ENCODE measurements at regions not wholly inside any gene's neighbourhood (a gene's known extent, or its start where the extent isn't known, plus 50 kb on each side); places are given as distances from the start of the nearest gene placed in this dataset.
"Not testable (repeated sequence)": the region's sequence is repeated elsewhere in the genome, so short reads cannot be mapped to it uniquely, and the experiment has no call there.

DNA sequence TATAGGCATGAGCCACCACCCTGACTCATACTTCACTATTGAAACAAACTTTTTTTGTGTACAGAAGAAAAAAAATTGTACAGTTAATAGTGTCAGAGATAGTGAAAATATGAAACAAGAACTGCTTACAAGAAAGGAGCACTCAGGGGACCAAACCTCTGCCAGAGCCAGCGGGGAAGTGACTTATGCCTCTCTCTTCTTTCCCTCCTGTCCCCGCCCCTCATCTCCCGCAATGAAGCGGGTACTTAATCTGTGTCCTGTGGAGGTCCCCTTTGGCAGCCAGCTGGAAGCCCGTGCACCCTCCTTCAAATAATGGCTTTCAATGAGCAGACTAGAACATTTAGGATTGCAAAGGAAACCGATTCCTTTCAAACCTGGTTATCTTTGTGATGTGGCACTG is 51.5 kb downstream of the PPIAL4A start:
- DNase-seq: not testable (repeated sequence)

DNA sequence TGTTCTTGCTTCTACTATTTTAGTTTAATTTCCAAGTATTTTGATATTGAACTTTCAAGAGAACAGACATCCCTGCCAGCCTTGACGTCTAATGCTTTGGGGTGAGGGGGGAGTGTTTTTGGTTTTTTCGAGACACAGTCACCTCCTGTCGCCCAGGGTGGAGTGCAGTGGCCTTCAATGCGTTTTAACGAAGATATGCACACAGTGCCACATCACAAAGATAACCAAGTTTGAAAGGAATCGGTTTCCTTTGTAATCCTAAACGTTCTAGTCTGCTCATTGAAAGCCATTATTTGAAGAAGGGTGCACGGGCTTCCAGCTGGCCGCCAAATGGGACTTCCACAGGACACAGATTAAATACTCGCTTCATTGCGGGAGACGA is 52.3 kb downstream of the PPIAL4A start:
- not testable (repeated sequence) for DNase-seq

DNA sequence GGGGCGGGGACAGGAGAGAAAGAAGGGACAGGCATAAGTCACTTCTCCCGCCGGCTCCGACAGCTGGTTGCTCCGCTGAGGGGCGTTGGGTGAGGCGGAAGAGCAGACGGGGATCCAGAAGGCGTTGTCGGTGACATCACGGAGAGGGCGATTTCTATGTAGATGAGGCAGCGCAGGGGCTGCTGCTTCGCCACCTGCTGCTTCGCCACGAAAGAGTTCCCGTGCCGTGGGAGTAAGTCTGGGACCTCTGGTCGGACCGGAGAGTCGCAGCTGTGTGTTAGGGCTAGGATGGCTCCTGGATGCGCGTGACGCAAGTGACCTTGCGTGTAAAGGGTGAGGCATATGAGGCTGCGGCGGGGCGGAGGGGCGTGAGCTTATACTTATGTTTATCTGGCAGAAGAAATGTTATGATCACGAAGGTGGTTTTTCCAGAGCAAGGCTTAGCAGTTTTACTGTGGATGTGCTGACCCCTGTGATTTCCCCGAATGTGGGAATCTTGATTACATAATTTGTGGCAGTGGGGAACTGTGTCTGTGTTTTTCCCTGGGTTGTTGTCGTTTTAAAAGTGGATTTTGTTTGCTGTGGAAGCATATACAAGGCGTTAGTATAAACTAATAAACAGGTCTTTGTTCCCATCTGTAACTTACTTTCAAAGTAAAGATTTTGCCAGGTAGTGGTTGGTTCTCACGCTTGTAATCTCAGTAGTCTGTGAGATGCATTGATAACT is 52.8 kb downstream of the PPIAL4A start:
- peak; percentile 62 to 73 for DNase-seq

DNA sequence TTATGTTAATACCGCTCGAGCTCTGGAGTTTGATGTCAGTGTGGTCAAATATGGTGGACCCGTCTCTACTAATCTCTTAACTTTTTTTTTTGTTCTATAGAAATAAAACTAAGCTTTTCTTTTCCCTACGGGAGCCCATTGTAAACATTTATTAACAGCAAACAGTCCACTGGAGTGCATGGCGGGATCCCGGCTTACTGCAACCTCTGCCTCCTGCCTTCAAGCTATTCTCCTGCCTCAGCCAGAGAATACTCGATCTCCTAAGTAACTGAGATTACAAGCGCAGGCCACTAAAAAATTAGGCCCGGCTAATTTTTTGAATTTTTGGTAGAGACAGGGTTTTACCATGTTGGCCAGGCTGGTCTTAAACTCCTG is 53.4 kb downstream of the PPIAL4A start:
- DNase-seq: not testable (repeated sequence)

DNA sequence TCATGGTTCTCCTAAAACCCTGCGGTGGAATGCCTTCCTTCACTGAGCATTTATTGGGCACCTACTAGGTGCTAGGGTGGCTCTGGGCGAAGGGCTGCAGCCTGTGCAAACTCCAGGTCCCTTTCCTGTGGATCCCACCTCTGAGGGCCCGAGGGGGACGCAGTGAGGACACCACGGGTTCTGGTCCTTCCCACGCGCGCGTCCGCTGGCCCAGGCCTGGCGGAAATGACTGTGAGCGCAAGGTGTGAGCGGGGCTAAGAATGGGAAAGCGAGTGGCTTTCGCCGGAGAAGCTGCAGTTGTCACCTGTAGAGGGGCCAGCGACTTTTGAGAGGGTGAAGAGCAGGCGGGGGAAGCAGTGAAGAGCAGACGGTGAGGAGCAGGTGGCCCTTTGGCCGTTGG is 55.1 kb downstream of the PPIAL4A start:
- DNase-seq: not testable (repeated sequence)

DNA sequence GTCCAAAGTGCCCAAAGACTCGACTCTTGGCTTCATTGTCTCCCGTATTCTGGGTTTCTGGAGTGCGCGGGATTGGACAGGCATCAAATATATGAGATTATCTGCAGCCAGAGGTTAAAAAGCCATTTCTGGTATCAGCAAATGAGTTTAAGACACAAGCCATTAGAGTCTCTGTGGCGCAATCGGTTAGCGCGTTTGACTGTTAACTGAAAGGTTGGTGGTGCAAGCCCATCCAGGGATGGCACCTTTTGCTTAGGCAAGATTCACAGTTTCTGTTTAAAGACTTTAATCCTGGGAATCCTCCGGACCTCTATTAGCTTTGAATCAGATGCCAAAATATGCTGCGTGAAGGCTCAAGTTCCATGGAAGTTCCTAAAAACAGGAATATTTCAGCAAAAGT is 55.6 kb downstream of the PPIAL4A start:
- DNase-seq: not testable (repeated sequence)

DNA sequence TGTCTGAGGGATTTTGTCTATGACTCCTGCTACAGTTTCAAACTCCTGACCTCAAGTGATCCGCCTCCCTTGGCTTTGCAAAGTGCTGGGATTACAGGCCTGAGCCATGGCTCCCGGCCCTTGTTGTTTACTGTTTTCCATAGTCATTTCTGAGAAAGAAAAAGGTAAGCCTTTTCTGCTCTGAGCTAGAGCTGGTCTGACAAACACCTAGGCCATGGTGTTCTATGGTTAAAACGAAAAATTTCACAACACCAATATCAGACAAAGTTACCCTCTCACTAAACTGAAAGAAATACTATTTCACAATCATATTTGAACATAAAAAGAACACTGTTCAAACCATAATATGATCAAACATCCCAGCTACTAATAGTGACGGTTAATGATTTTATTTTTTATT is 57.5 kb downstream of the PPIAL4A start:
- DNase-seq: not testable (repeated sequence)

DNA sequence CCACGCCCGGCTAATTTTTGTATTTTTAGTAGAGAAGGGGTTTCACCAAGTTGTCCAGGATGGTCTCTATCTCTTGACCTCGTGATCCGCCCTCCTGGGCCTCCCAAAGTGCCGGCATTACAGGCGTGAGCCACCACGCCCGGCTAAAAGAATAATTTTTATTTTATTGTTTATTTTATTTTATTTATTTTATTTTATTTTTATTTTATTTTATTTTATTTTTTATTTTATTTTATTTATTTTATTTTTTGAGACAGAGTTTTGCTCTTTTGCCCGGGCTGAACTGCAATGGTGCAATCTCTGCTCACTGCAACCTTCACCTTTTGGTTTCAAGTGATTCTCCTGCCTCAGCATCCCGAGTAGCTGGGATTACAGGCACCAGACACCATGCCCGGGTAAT is 60.2 kb downstream of the PPIAL4A start:
- DNase-seq: not testable (repeated sequence)

DNA sequence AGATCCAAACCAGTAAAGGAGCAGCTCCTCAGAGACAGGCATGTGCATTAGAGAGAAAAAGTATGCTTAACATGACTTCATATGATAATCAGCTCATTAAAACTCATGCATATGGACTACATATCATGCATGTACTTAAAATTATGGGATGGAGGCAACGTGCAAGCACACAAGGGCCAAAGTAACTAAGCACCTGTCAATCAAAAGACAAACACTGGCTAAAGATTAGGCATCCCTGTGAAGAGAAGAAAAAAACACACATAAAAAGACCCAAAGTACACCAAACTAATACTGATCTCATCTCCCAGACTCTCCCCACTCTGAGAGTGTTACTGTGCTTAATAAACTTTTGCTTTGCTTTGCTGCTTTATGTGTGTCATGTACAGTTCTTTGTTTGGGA is 61.1 kb downstream of the PPIAL4A start:
- not testable (repeated sequence) for DNase-seq

DNA sequence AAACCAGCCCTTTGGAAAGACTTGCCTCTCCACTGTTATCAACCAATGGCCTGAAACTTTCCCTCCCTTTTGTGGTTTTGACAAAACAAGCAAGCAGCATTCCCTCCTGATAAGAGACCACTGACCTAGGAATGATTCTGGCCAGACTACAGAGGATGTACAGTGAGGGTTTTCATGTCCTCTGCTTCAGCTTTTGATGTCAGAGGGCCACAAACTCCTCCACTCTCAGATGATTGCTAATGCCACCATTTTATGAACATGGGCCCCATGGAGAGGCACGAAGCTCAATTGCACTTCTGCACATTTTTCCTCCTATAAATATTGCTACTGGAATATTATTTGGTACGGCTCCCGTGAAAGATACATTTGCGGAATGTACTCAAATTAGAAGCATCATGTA is 61.5 kb downstream of the PPIAL4A start:
- DNase-seq: not testable (repeated sequence)

DNA sequence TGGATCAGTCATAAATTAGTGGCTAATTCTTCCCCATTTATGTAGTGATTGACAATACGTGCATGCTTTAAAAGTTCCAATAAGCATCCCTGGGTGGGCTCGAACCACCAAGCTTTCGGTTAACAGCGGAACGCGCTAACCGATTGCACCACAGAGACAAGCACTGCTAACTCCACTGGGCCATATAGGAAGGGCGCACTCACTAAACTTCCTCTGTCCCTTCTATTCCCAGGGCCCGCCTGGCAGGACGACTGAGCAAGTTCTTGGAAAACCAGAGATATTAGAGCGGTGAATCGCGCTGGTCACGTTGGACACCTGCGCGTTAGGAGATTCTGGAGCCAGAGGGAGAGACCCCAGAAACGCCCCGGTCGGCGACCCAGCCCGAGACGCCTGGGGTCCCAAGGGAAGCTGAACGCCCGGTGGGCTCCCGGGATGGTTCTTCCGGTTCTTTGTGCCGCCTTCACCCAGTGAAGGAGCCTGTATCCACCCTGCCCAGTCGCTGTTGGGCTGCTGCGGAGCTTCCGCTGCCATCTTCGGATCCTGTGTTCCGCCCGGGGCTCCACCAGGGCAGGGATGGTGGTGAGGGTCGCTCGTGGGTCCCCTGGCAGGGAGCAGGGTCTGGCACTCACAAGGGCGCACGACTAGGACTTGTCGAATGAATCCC is 62.8 kb downstream of the PPIAL4A start:
- DNase-seq: not testable (repeated sequence)

DNA sequence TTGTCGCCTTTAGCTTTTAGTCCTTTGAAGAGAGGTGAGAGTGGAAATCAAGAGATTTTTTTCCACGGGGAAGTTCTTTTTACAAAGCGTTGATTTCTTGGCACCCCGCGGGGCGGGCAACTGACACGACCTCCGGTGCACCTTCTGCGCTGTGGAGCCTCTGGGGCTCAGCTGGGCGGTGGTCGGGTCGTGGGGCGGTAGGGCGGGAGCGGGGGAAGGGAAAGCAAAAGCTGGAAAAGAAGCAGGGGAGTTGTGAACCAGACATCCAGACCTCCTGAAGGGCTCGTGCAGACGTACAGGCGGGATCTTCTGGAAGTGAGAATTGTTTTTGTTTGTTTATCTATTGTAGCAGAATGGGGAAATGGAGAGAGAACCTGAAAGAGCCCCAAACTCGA is 63.3 kb downstream of the PPIAL4A start:
- DNase-seq: not testable (repeated sequence)

DNA sequence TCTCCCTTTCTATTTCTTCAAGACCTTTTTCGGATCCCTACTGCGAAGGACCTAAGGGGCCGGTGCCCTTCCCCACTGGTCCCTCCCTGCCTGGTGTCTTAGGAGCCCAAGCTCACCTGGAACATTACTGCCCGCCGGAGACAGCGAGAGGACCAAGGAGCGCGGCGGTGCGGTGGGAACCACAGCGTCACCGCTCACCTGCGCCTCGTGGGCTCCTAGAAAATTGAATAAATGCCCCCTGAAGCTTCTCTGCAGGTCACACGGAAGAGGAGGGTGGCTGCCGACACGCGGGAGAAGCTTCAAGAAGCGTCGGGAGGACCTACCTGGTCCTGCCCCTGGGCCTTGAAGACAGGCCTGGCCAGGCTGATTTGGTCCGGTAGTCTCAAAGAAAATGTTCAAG is 65.2 kb downstream of the PPIAL4A start:
- DNase-seq: no peak

DNA sequence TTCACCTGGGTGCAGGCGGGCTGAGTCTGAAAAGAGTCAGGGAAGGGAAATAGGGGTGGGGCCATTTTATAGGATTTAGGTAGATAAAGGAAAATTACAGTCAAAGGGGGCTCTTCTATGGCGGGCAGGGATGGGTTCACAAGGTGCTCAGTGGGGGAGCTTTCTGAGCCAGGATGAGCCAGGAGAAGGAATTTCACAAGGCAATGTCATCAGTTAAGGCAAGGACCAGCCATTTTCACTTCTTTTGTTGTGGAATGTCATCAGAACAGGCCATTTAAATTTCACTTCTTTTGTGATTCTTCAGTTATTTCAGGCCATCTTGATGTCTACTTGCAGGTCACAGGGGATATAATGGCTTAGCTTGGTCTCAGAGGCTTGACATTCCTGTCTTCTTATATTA is 66.4 kb downstream of the PPIAL4A start:
- not testable (repeated sequence) for DNase-seq

DNA sequence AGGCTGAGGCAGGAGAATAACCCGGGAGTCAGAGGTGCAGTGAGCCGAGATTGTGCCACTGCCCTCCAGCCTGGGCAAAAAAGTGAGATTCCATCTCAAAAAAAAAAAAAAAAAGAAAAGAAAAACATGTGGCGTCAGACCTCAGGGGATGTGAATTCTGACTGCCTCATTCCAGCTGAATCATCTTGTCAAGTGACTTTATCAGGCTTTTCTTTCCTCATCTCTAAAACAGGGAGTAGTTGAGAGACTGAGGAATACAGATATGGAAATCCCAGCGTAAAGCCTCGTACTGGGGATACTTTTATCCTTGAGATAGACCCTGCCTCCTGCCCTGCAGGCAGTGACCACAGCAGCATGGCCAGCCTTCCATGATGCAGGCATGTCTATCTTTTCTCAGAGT is 76.4 kb downstream of the PPIAL4A start:
- DNase-seq: not testable (repeated sequence)

DNA sequence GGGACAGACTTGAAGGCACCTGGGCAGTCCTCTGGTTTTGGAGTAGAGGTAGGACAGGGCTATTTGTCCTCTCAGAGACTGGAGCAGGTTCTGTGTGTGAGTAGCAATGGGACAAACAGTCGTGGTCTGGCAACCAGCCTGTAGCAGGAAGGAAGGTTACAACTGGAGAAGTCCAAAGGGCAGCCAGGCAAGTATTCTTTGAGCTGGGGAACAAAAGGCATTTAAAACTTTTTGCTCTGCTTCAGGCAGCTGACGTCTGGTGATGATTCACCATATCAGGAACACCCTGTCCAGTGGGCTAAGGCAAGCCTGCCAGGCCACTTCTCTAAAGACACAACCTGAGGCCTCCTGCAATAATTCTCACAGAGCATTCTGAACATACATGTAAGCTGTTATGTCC is 83.3 kb downstream of the PPIAL4A start:
- not testable (repeated sequence) for DNase-seq

DNA sequence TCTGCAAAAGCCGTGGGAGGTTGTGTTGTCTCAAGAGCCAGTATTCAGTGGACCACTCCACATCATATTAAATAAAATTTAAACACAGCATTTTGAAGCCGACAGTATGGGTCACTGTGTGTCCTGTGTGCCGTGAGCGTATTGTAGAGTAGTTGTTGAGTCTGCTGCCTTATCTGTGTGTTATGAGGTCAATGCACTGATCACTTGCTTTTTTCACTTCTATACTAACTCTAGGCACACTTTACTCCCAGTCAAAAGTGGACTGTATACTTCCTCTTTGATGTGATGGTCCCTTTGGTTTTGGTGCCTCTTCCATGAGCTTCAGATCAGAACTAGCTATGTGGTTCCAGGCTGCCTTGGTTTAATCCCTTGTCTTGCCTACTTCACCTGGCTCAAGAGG is 84.3 kb downstream of the PPIAL4A start:
- DNase-seq: not testable (repeated sequence)

DNA sequence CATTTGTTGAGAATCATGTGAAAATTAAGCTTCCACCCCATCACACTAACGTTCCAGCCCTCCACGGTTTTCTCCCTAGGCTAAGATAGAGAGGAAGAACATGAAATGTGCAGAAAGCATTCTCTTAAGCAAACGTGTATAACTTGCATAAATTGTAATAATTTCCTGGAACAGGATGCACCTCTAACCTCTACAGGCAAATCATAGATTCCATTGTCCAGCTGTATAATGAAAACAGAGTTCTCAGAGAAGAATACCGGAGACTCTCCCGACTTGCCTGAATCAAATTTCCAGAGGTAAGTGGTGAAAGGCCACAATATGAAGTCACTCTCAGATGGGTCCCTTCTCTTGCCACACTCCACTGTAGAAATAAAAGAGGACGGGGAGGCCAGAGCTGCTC is 87.7 kb downstream of the PPIAL4A start:
- DNase-seq: not testable (repeated sequence)

DNA sequence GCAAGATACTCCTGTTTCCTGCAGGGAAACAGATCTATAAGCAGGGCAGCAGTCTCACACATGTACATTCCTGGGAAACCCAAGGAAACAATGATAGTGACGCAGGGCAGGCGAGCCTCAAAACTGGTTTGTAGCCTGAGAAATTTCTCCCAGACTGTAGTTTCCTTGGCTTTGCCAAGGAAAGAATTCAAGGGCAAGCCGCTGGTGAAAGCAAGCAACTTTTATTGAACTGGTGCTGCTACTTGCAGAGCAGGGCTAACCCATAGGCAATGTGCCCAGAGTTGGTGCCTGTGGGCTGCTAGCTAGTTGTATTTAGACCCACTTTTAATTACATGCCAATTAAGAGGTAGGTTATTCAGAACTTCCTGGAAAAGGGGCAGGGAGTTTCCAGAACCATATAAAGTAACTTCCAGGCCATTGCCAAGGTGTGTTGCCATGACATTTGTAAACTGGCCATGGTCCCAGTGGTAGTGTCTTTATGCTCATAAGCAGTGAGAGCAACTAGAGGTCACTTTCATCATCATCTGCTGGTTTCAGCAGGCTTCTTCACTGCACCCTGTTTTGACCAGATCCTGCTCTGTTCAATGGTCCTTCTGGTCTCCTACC is 92.0 kb downstream of the PPIAL4A start:
- not testable (repeated sequence) for DNase-seq

DNA sequence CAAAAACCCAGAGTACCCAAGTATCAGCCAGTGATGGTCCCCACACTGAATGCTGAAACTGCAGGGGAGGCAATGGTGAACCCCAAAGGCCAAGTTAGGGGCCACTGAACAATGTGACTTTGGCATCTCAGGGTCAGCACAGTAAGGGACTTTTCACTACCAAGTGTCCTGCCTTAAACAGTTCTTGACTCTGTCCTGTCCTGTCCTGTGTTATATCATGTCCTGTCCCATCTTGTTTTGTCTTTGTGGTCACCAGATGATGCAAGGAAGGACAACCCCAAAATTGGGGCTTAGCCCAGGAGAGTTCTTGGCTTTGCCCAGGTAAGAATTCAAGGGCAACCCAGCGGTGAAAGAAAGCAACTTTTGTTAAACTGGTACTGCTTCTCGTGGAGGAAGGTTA is 105.0 kb downstream of the PPIAL4A start:
- not testable (repeated sequence) for DNase-seq

DNA sequence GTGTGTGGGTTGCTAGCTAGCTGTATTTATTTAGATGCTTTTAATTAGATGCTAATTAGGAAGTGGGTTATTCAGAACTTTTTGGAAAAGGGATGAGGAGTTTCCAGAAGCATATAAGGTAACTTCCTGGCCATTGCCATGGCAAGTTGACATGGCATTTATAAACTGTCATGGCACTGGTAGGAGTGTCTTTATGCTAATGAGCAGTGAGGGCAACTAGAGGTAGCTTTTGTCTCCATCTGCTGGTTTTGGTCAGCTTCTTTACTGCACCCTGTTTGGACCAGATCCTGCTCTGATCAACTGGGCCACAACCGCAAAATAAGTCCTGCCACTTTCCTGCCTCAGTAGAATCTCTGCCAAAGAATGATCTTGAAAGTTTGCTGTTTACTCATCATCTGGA is 105.5 kb downstream of the PPIAL4A start:
- DNase-seq: not testable (repeated sequence)

DNA sequence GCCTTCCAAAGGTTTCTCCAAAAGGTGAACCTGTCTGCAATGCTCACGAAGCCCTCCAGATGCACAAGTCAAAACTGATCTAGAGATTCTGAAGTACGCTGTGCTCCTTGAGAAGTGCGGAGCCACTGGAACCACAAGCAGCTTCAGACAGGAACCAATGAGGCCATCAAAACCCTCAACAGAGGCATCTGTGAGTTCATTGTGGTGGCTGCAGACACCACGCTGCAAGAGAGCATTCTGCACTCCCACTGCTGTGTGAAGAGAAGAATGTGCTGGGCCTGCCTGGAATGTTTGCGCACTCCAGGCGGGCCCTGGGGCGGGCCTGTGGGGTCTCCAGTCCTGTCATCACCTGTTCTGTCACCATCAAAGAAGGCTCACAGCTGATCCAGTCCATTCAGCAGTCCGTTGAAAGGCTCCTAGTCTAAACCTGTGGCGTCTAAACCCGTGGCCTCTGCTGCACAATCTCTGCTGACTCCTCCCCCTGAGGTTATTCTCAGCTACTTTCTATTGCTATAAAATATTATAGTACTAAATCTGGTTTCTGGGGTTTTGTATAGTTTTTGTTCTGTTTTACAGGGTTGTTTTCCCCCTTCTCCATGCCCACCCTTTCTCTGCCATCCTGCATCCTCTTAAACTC is 111.6 kb downstream of the PPIAL4A start:
- not testable (repeated sequence) for DNase-seq

DNA sequence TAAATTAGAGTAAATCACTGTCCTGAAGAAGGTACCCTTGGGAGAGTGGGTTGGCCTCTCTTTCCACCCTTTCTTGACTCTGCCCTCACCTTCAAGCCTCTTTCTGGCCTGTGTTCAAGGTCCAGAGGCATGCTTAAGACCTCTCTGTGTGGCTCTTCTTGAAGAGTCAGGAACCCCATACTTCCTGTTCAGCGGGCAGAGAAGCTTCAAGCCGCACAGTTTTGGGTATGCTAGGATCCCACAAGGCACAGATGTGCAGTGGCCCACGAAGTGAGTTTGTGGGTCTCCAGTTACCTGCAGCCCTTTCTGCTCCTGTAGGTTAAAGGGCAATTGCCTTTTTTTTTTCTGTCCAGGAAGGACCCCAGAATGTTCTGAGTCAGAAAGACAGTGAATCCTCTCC is 113.7 kb downstream of the PPIAL4A start:
- DNase-seq: not testable (repeated sequence)

DNA sequence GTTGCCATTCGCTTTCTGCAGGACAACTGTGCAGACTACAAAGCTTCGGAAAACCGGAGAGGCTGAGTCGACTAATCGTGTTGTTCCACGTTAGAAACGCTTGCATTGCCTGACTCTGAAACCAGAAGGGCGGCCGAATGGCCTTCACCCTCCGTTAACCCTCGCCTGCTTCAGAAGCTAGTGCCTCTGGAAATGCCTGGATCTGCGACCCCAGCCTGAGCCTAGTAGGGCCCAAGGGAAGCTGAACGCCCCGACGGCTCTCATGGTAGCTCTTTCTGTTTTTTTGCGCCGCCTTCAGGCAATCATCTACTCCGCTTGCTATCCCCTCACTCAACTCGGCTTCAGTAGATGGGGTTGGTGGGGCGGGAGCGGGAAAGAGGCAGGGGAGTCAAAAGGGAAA is 117.3 kb downstream of the PPIAL4A start:
- DNase-seq: not testable (repeated sequence)

Data from stimulated activated CD4-positive, alpha-beta T cell treated with anti-CD3 and anti-CD28 coated beads, Interleukin-2, amount 100 ng/mL, for 48 hours (primary cell).